OCI-LY7 (cell line): ENCODE measurements at regions not wholly inside any gene's neighbourhood (a gene's known extent, or its start where the extent isn't known, plus 50 kb on each side); places are given as distances from the start of the nearest gene placed in this dataset.

Experiments
- EZH2phosphoT487 ChIP-seq: fragments of 200-600 bp; sonication (generic); IDR thresholded peaks from 2 replicates; pipeline ENCODE4 v1.6.1; 2018; ENCODE audit warnings: low read depth, borderline replicate concordance, mild to moderate bottlenecking, mixed run types, antibody characterized with exemption, low read length, moderate library complexity, mixed read lengths
- TF ChIP-seq, protein P1 (sequence below): fragments of 200-600 bp; sonication (generic); conservative IDR thresholded peaks from 2 replicates; pipeline ENCODE4 v1.5.1; 2014; ENCODE audit warnings: mild to moderate bottlenecking, antibody characterized with exemption, low read length, moderate library complexity, mixed read lengths

DNA sequence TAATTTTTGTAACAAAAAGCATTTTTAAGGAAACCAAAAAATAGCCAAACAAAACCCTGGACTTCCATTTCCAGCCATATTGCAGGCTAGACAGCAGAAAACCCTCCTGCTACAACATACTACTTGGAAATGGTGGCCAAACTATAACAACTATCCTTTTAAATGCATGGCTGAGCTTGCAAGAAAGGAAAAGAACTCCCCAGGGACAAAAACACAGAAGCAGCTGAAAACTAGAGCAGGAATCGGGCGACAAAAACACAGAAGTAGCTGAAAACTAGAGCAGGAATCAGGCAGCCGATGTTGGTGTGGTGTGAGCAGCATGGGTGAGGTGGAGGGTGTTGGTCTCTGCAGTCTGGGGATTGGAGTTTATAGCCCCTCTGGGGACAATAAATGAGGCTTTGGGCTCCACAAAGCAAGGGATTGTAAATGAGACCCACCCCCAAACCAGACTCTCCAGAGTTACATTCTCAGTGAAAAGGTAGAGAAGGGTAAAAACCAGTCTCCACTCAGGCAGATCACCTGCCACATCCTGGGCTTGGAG lies 95.2 kb downstream of the C9orf50 start:
- TF ChIP-seq, protein P1, sequence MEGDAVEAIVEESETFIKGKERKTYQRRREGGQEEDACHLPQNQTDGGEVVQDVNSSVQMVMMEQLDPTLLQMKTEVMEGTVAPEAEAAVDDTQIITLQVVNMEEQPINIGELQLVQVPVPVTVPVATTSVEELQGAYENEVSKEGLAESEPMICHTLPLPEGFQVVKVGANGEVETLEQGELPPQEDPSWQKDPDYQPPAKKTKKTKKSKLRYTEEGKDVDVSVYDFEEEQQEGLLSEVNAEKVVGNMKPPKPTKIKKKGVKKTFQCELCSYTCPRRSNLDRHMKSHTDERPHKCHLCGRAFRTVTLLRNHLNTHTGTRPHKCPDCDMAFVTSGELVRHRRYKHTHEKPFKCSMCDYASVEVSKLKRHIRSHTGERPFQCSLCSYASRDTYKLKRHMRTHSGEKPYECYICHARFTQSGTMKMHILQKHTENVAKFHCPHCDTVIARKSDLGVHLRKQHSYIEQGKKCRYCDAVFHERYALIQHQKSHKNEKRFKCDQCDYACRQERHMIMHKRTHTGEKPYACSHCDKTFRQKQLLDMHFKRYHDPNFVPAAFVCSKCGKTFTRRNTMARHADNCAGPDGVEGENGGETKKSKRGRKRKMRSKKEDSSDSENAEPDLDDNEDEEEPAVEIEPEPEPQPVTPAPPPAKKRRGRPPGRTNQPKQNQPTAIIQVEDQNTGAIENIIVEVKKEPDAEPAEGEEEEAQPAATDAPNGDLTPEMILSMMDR: no peak
- TF ChIP-seq EZH2phosphoT487: no peak
